HG03095 (cell line): ENCODE measurements at regions not wholly inside any gene's neighbourhood (a gene's known extent, or its start where the extent isn't known, plus 50 kb on each side); places are given as distances from the start of the nearest gene placed in this dataset.
A peak's percentile ranks its signal among the peaks of the same experiment; 100 is the strongest.

Experiments
- ATAC-seq: cut with Tn5 transposase; IDR thresholded peaks from one replicate; pipeline ENCODE4 v1.9.1; 2021; ENCODE audit warnings: moderate library complexity; ENCODE audit not compliant: unreplicated experiment

GRCh38 chr1:191641420-191642260 is 516.6 kb upstream of the RGS18 start:
- ATAC-seq = no peak

DNA sequence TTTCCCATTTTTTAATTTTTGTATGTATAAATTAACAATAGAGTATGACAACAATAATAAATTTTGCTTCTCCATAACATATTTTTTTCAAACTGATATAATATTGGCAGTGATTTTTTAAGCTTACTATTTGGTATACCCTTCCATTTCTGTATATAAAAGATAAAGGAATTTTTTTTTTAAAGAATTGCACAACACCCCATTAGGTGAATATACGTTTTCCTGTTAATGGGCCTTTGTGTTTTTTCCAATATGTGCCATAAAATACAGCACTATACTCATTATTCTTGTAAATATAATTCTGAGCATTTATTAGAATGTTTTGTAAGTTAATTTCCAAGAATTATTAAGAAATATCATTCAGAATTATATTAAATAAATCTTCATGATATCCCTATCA is 515.2 kb upstream of the RGS18 start:
- ATAC-seq = no peak

DNA sequence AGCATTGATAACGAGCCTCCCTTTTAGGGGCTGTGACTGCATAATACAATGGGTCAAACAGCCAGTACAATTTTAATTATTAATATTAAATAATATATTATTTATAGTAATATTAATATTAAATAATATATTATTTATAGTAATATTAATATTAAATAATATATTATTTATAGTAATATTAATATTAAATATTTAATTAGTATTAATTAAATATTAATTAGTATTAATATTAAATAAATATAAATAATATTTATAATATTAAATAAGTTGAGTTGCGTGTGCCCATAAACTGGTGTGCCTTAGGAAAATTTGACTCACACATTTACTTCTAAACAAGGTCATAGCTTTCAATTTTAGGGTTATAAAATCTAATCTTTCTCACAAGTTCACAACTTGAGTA is 509.3 kb upstream of the RGS18 start:
- ATAC-seq = no peak

DNA sequence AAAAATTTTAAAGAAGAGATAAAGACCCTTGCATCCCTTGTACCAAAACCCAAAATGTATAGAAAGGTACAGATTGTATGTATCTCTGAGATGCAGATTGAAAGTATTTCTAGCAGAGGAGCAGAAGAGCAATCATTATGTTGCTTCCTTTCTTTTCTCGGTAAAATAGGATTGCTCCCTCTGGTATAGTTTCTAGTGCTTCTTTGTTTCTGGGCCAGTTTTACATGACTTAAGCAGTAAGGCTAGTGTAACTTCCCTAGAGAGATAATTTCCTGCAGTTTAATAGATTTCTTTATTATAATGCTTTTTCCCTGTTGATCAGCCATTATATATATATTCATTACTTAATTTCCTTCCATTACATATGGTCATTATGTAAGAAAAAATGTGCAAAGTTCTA is 496.2 kb upstream of the RGS18 start:
- ATAC-seq = no peak

GRCh38 chr1:191662746-191663145 is 495.5 kb upstream of the RGS18 start:
- no peak for ATAC-seq

DNA sequence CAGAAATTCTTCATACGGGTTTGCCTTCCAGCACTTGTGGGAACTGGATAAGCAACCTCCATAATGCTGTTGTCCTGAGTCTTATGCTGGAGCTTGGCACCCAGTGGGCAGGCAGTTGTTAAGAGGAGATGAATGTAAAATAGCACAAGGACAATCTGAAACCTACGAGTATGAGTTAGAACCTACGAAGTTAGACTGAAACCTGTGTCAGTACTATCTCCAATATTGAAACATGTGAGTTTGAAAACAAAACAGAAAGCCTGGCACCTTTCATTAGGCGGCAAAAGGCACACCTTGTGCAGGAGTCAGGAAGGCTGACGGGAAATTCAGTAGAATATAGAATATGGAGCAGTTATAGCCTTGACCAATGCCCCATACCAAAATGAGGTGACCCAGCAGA is 489.7 kb upstream of the RGS18 start:
- ATAC-seq = no peak

- ATAC-seq = no peak
Measured at GRCh38 chr1:191669629-191670028, 488.6 kb upstream of the RGS18 start.

DNA sequence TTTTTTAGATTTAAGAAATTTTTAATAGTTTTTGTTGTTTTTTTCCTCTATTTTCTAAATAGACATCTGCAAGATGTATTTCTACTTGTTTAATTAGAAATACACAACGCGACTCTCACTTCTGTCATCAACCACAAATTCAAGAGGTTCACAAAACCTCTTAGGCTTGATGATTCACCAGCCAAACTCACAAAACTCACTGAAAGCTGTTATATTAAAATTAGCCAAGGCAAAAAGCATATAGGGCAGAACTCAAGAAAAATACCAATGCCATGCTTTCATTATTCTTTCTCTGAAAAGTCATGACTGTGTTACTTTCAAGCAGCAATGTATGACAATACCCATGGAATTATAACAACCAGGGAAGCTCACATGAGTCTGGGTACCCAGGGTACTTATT is 487.0 kb upstream of the RGS18 start:
- ATAC-seq = no peak

DNA sequence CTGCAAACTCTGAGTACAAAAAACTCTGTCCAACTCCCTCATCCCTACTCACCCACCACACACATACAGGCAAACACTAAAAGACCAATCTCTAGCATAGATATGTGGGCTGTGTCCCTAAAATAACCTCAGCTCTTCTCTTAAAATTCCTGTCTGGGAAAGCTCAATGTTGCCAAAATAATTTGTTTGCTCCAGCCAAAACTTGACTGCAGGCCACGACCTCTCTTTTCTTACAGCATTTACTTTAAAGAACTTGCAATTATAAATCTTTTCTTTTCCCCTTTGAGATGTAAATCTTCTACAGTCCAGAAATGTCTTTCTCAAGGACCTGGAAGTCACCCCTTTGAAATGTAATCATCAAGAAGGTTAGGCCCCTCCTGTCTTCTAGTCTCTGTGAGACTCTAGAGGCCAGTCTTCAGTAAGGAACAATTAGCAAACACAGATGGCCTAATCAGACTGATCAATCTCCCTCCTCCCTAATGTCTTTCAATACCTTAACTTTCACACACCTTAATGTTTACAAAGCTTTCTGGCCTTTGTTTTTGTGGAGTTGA is 483.6 kb upstream of the RGS18 start:
- no peak for ATAC-seq

- ATAC-seq = no peak
Measured at GRCh38 chr1:191675856-191676783, 482.1 kb upstream of the RGS18 start.

GRCh38 chr1:191685669-191686068 is 472.6 kb upstream of the RGS18 start:
- ATAC-seq = no peak

DNA sequence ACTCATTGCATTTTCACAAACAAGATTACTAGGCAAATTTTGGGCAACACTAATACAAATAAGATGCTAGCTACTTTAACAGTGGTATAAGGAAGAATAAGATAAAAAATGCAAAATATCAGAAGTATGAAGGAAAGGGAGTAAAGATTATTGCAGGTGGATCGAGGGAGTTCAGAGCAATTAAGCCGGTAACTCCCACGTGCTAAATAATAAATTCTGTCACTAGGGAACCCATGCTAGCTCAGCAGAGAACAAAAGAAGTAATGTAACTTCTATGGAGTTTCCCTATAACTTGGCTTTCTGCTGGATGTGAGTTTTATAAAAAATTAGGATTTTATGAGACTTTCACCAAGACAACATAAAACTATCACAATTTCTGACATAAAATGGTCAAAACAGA is 470.5 kb upstream of the RGS18 start:
- ATAC-seq = no peak

DNA sequence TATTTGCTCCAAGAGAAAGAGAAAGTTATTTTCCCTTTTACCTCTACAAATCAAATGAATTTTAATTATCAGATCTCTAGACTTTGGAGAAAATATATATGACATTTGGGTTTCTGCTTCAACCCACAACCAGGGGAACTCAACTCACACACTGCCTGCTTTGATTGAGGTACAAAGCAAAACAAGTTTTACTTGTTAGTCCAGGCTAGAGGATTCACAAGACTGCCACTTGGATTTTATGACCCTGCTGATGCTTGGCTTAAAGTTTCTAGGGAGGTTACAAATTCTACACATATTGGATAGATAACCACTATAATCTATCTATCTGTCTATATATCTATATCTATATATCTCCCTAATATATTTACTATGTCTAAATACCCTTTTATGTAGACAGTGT is 467.3 kb upstream of the RGS18 start:
- no peak for ATAC-seq

DNA sequence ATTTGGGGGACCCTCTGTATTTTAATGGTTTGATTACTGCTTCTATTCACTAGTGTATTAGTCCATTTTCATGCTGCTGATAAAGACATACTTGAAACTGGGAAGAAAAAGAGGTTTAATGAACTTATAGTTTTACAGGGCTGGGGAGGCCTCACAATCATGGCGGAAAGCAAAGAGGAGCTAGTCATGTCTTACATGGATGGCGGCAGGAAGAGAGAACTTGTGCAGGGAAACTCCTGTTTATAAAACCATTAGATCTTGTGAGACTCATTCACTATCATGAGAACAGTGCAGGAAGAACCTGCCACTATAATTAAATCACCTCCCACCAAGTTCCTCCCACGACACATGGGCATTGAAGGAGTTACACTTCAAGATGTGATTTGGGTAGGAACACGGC is 464.5 kb upstream of the RGS18 start:
- ATAC-seq = no peak

DNA sequence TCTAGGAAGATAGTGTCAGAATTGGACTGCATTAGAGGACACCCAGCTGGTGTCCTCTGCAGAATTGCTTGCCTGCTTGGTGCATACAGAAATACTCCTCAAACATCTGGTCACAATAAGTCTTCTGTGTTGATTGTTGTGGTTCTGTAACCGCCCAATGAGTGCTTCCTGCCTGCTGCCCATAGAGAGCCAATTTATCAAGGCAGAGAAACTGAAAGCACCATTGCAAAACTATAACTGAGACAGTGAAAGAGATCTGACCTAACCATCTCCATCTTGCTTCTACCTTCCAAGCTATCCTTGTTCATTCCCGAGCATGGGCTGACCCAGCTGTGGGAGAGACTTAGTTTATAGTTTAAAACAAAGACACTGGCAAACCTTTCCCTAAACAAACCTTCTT is 462.4 kb upstream of the RGS18 start:
- ATAC-seq = peak; percentile 90

- no peak for ATAC-seq
Measured at GRCh38 chr1:191696354-191696753, 461.9 kb upstream of the RGS18 start.

DNA sequence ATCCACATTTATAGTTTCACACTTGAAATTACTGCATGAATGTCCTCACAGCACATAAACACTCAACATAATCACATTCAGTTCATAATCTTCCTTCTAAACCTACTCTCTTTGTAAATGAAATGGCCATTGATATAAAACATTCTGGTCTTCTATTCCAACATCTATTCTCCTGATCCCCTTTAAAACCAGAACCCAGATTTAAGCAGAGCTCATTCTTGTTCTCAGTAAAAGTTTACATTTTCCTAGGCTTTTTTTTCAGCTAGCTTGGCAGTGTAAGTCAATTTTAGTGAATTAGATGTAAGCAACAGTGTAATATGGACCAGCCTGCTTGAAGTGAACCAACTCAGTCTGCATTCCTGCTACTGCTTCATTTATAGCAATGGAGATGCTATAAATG is 460.7 kb upstream of the RGS18 start:
- no peak for ATAC-seq

DNA sequence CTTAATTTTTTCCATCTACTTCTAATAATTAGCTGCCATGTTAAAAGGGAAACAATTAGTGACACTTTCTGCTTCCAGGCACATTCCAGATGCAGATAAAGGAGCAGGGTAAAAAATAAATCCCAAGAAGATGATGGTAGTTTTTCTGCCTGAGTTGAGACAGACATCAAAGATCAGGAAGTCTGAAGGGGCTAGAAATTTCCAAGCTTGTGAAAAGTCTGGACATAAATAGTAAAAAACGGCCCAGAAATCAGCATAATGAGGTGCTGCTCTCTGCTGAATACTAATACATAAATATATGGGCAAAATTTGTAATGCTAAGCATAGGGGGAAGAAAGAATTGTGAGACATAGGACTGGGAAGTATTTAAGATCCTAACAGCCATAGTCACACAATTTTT is 460.0 kb upstream of the RGS18 start:
- no peak for ATAC-seq

GRCh38 chr1:191699343-191699742 is 458.9 kb upstream of the RGS18 start:
- no peak for ATAC-seq

- no peak for ATAC-seq
Measured at GRCh38 chr1:191700922-191701321, 457.3 kb upstream of the RGS18 start.

- ATAC-seq = no peak
Measured at GRCh38 chr1:191702124-191702523, 456.1 kb upstream of the RGS18 start.

DNA sequence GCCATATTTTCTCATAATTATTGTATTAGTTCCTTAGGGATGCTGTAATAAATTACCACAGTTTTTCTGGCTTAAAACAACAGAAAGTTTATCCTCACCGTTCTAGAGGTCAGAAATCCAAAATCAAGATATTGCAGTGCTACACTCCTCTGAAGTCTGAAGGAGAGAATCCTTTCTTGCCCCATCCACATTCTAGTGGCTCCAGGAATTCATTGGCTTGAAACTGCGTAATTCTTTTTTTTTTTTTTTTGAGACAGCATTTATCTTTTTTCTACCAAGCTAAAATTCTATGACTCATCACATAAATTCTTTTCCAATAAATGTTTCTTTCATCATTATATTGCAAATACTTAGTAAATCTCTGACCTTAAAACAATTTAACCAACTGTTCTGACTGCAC is 451.0 kb upstream of the RGS18 start:
- no peak for ATAC-seq
